Activated CD4-positive, alpha-beta T cell treated with anti-CD3 and anti-CD28 coated beads for 48 hours (primary cell): ENCODE measurements at regions not wholly inside any gene's neighbourhood (a gene's known extent, or its start where the extent isn't known, plus 50 kb on each side); places are given as distances from the start of the nearest gene placed in this dataset.
A peak's percentile ranks its signal among the peaks of the same experiment; 100 is the strongest.
"Not testable (repeated sequence)": the region's sequence is repeated elsewhere in the genome, so short reads cannot be mapped to it uniquely, and the experiment has no call there.

Experiments
- DNase-seq: peaks from one replicate; pipeline ENCODE4 v3.0.0-alpha.2; 2020

GRCh38 chr20:16801919-16802651, 53.9 kb downstream of the OTOR start:
- peak; percentile 79 for DNase-seq

GRCh38 chr20:16802652-16802935, 54.4 kb downstream of the OTOR start:
- no peak for DNase-seq

- DNase-seq: peak; percentile 66
Observed at GRCh38 chr20:16803965-16804792, 56.0 kb downstream of the OTOR start.

GRCh38 chr20:16804793-16805187, 56.6 kb downstream of the OTOR start:
- DNase-seq: no peak

GRCh38 chr20:16806061-16806460, 57.9 kb downstream of the OTOR start:
- no peak for DNase-seq

GRCh38 chr20:16806886-16807285, 58.7 kb downstream of the OTOR start:
- DNase-seq: no peak

- no peak for DNase-seq
Observed at GRCh38 chr20:16808796-16809195, 60.6 kb downstream of the OTOR start.

- no peak for DNase-seq
Observed at GRCh38 chr20:16810216-16810615, 62.1 kb downstream of the OTOR start.

GRCh38 chr20:16816192-16816591, 68.0 kb downstream of the OTOR start:
- no peak for DNase-seq

GRCh38 chr20:16819483-16819882, 71.3 kb downstream of the OTOR start:
- DNase-seq: no peak

- DNase-seq: peak; percentile 26
Observed at GRCh38 chr20:16821211-16822089, 73.3 kb downstream of the OTOR start.

GRCh38 chr20:16824664-16825063, 76.5 kb downstream of the OTOR start:
- DNase-seq: no peak

GRCh38 chr20:16828666-16829305, 80.6 kb downstream of the OTOR start:
- no peak for DNase-seq

GRCh38 chr20:16835690-16836089, 87.5 kb downstream of the OTOR start:
- not testable (repeated sequence) for DNase-seq

- no peak for DNase-seq
Observed at GRCh38 chr20:16842486-16843120, 94.4 kb downstream of the OTOR start.

- no peak for DNase-seq
Observed at GRCh38 chr20:16844406-16844805, 96.2 kb downstream of the OTOR start.

GRCh38 chr20:16846006-16846405, 97.8 kb downstream of the OTOR start:
- DNase-seq: no peak

GRCh38 chr20:16848061-16848460, 99.9 kb downstream of the OTOR start:
- DNase-seq: no peak

GRCh38 chr20:16848526-16848925, 100.4 kb downstream of the OTOR start:
- no peak for DNase-seq

- no peak for DNase-seq
Observed at GRCh38 chr20:16860914-16861313, 112.8 kb downstream of the OTOR start.

GRCh38 chr20:16861708-16862107, 113.5 kb downstream of the OTOR start:
- DNase-seq: no peak

GRCh38 chr20:16863303-16863702, 115.1 kb downstream of the OTOR start:
- no peak for DNase-seq

GRCh38 chr20:16864069-16864468, 115.9 kb downstream of the OTOR start:
- no peak for DNase-seq
